ENCODE measurements at regions not wholly inside any gene's neighbourhood (a gene's known extent, or its start where the extent isn't known, plus 50 kb on each side); places are given as distances from the start of the nearest gene placed in this dataset.

- Mint-ChIP-seq H3K4me1 (peaks cover 4% of the 10 kb centered on the region), H3K27me3 (ENCODE audit: low read depth) (no peaks in the 10 kb centered on the region), H3K4me3 (no peak overlapping the region), H3K27ac (no peak overlapping the region), H3K36me3 (no peaks in the 10 kb centered on the region), H3K9me3 (no peaks in the 10 kb centered on the region)
- ChIA-PET CTCF (no interaction called here), POLR2A (no interaction called here)
- TF ChIP-seq IRF1 (CRISPR knock-in tag; IDR thresholded peaks at IDR 0.05), result no peak
- TF ChIP-seq NR2C2 (CRISPR knock-in tag; IDR thresholded peaks at IDR 0.05), result no peak
- no peak for TF ChIP-seq GRHL2 (CRISPR knock-in tag; IDR thresholded peaks at IDR 0.05; ENCODE audit: insufficient replicate concordance, severe bottlenecking)
- no peak for TF ChIP-seq AFF4 (CRISPR knock-in tag; IDR thresholded peaks at IDR 0.05; ENCODE audit: borderline replicate concordance)
- no peak for TF ChIP-seq ZNF219 (CRISPR knock-in tag; IDR thresholded peaks at IDR 0.05; ENCODE audit: borderline replicate concordance)
- TF ChIP-seq JUN (CRISPR knock-in tag; IDR thresholded peaks at IDR 0.05), result no peak
- TF ChIP-seq RELA (CRISPR knock-in tag; IDR thresholded peaks at IDR 0.05; ENCODE audit: borderline replicate concordance), result no peak
- TF ChIP-seq ERG (CRISPR knock-in tag; IDR thresholded peaks at IDR 0.05), result no peak
- no peak for TF ChIP-seq ZBTB43 (CRISPR knock-in tag; IDR thresholded peaks at IDR 0.05)
- TF ChIP-seq ZNF138 (CRISPR knock-in tag; conservative IDR thresholded peaks at IDR 0.05), result no peak
- TF ChIP-seq SOX15 (CRISPR knock-in tag; IDR thresholded peaks at IDR 0.05), result no peak
- no peak for TF ChIP-seq FOXP1 (CRISPR knock-in tag; IDR thresholded peaks at IDR 0.05; ENCODE audit: borderline replicate concordance)
- TF ChIP-seq IRF2 (CRISPR knock-in tag; IDR thresholded peaks at IDR 0.05; ENCODE audit: borderline replicate concordance, low read depth), result no peak
- TF ChIP-seq SMAD3 (CRISPR knock-in tag; IDR thresholded peaks at IDR 0.05; ENCODE audit: borderline replicate concordance), result no peak
- TF ChIP-seq ZSCAN18 (CRISPR knock-in tag; IDR thresholded peaks at IDR 0.05), result no peak
- TF ChIP-seq EMX1 (CRISPR knock-in tag; IDR thresholded peaks at IDR 0.05), result no peak
- TF ChIP-seq ZNF317 (CRISPR knock-in tag; IDR thresholded peaks at IDR 0.05; ENCODE audit: borderline replicate concordance, low read depth), result no peak
- no peak for TF ChIP-seq MAX (CRISPR knock-in tag; IDR thresholded peaks at IDR 0.05)
- DNase-seq (ENCODE audit: low spot score) (no peak), ATAC-seq (no peak)
Observed at GRCh38 chr2:175585496-175585895, 404.0 kb upstream of the ATP5MC3 start.

GRCh38 chr2:175580652-175581051 lies 399.1 kb upstream of the ATP5MC3 start:
- ATAC-seq (peak; percentile 64), DNase-seq (ENCODE audit: low spot score) (no peak)
- Mint-ChIP-seq H3K9me3 (peaks cover 4% of the 10 kb centered on the region), H3K4me3 (no peak overlapping the region), H3K27me3 (ENCODE audit: low read depth) (no peaks in the 10 kb centered on the region), H3K4me1 (peaks cover 22% of the 10 kb centered on the region), H3K27ac (no peak overlapping the region), H3K36me3 (no peaks in the 10 kb centered on the region)
- ChIA-PET CTCF (no interaction called here), POLR2A (no interaction called here)
- TF ChIP-seq HMGA2 (CRISPR knock-in tag; IDR thresholded peaks at IDR 0.05) (no peak), ZSCAN18 (CRISPR knock-in tag; IDR thresholded peaks at IDR 0.05) (no peak), KAT7 (CRISPR knock-in tag; IDR thresholded peaks at IDR 0.05; ENCODE audit: borderline replicate concordance) (no peak), ARID4B (CRISPR knock-in tag; IDR thresholded peaks at IDR 0.05; ENCODE audit: borderline replicate concordance) (no peak), OVOL2 (CRISPR knock-in tag; IDR thresholded peaks at IDR 0.05; ENCODE audit: borderline replicate concordance) (no peak)
